GM23338 (cell line): ENCODE measurements at regions not wholly inside any gene's neighbourhood (a gene's known extent, or its start where the extent isn't known, plus 50 kb on each side); places are given as distances from the start of the nearest gene placed in this dataset.

Experiments
- ETS1 ChIP-seq: IDR thresholded peaks from 2 replicates; pipeline ENCODE4 v1.6.1; 2016; ENCODE audit warnings: antibody characterized with exemption
- EZH2 ChIP-seq: fragments of 200-600 bp; sonication (generic); IDR thresholded peaks from one replicate; pipeline ENCODE4 v1.8.0; 2017; ENCODE audit warnings: antibody characterized with exemption, mild to moderate bottlenecking, low read depth; ENCODE audit not compliant: unreplicated experiment
- EZH2phosphoT487 ChIP-seq: fragments of 200-600 bp; sonication (generic); IDR thresholded peaks from one replicate; pipeline ENCODE4 v1.8.1; 2018; ENCODE audit warnings: antibody characterized with exemption; ENCODE audit not compliant: unreplicated experiment
- POLR2AphosphoS5 ChIP-seq: IDR thresholded peaks from 2 replicates; pipeline ENCODE4 v1.6.1; 2016; ENCODE audit warnings: antibody characterized with exemption, low read depth
- REST ChIP-seq: IDR thresholded peaks from one replicate; pipeline ENCODE4 v1.6.1; 2018; ENCODE audit warnings: antibody characterized with exemption; ENCODE audit not compliant: unreplicated experiment
- ZNF331 ChIP-seq: fragments of 250-450 bp; sonication (Bioruptor Pico); IDR thresholded peaks from 2 replicates; pipeline ENCODE4 v1.5.0; 2020; ENCODE audit warnings: low read depth, mild to moderate bottlenecking, moderate library complexity
- TF ChIP-seq, protein P1 (sequence below), 2 experiments: fragments of 200-600 bp in 1 of 2; sonication (generic) in 1 of 2; conservative IDR thresholded peaks; 2 replicates each; pipeline versions ENCODE4 v1.5.1 to v1.6.1; 2016 to 2017; ENCODE audit warnings: antibody characterized with exemption in 2 of 2, low read depth in 2 of 2, mild to moderate bottlenecking in 2 of 2, moderate library complexity in 1 of 2

- TF ChIP-seq, protein P1, sequence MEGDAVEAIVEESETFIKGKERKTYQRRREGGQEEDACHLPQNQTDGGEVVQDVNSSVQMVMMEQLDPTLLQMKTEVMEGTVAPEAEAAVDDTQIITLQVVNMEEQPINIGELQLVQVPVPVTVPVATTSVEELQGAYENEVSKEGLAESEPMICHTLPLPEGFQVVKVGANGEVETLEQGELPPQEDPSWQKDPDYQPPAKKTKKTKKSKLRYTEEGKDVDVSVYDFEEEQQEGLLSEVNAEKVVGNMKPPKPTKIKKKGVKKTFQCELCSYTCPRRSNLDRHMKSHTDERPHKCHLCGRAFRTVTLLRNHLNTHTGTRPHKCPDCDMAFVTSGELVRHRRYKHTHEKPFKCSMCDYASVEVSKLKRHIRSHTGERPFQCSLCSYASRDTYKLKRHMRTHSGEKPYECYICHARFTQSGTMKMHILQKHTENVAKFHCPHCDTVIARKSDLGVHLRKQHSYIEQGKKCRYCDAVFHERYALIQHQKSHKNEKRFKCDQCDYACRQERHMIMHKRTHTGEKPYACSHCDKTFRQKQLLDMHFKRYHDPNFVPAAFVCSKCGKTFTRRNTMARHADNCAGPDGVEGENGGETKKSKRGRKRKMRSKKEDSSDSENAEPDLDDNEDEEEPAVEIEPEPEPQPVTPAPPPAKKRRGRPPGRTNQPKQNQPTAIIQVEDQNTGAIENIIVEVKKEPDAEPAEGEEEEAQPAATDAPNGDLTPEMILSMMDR (conservative IDR thresholded peaks at IDR 0.05; ENCODE audit: low read depth in 2 of 2): no peak
- TF ChIP-seq EZH2: no peak
- TF ChIP-seq REST: no peak
- no peak for TF ChIP-seq POLR2AphosphoS5
- no peak for TF ChIP-seq EZH2phosphoT487
- TF ChIP-seq ZNF331 (CRISPR knock-in tag): no peak
- TF ChIP-seq ETS1: no peak
Observed at GRCh38 chr11:114813189-114813718, 134.9 kb downstream of the NXPE2 start.
